ENCODE measurements at regions not wholly inside any gene's neighbourhood (a gene's known extent, or its start where the extent isn't known, plus 50 kb on each side); places are given as distances from the start of the nearest gene placed in this dataset.

- no peak for DNase-seq (ENCODE audit: low read depth in 1 of 2, low spot score in 2 of 2)
- no peak overlapping the region for H3K27ac ChIP-seq
- H3K27me3 ChIP-seq (replicated peaks) = no peaks in the 10 kb centered on the region
- no peaks in the 10 kb centered on the region for H3K36me3 ChIP-seq
- no peak overlapping the region for H3K4me3 ChIP-seq
- H3K9me3 ChIP-seq (replicated peaks) = no peaks in the 10 kb centered on the region
- H3K4me1 ChIP-seq (replicated peaks) = no peaks in the 10 kb centered on the region
Observed at GRCh38 chr6:4550227-4550597, 226.0 kb upstream of the CDYL start.

GRCh38 chr6:4549556-4550226, 226.5 kb upstream of the CDYL start:
- H3K4me3 ChIP-seq = no peak overlapping the region
- DNase-seq (ENCODE audit: low read depth in 1 of 2, low spot score in 2 of 2) = no peak
- H3K27me3 ChIP-seq (replicated peaks) = no peaks in the 10 kb centered on the region
- no peaks in the 10 kb centered on the region for H3K9me3 ChIP-seq (replicated peaks)
- H3K4me1 ChIP-seq (replicated peaks) = no peaks in the 10 kb centered on the region
- no peaks in the 10 kb centered on the region for H3K36me3 ChIP-seq
- no peak overlapping the region for H3K27ac ChIP-seq

- no peaks in the 10 kb centered on the region for H3K9me3 ChIP-seq (replicated peaks)
- H3K4me3 ChIP-seq = no peak overlapping the region
- no peaks in the 10 kb centered on the region for H3K36me3 ChIP-seq
- DNase-seq (ENCODE audit: low read depth in 1 of 2, low spot score in 2 of 2) = no peak
- no peaks in the 10 kb centered on the region for H3K27me3 ChIP-seq (replicated peaks)
- H3K4me1 ChIP-seq (replicated peaks) = no peaks in the 10 kb centered on the region
- H3K27ac ChIP-seq = no peak overlapping the region
Observed at GRCh38 chr6:4545893-4546292, 230.3 kb upstream of the CDYL start.

DNA sequence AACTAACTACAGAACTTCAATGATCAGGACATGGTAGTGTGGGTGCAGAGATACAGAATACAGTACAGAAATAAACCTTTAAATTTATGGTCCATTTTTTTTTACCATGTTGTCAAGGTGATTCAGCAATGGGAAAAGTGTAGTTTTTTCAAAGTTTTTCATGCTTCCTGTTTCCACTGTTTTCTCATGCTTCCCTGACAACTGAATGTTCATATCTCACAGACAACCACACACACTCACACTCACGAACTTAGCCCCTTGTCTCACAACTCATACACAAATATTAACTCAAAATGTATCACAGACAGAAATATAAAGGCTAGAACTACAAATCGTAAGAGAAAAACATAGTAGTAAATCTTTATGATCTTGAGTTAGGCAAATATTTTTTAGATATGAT, 232.6 kb upstream of the CDYL start:
- DNase-seq (ENCODE audit: low read depth in 1 of 2, low spot score in 2 of 2) = no peak
- Histone ChIP-seq H3K4me3 (no peak overlapping the region), H3K27ac (no peak overlapping the region), H3K36me3 (no peaks in the 10 kb centered on the region), H3K27me3 (replicated peaks) (no peaks in the 10 kb centered on the region), H3K4me1 (replicated peaks) (no peaks in the 10 kb centered on the region), H3K9me3 (replicated peaks) (no peaks in the 10 kb centered on the region)

DNA sequence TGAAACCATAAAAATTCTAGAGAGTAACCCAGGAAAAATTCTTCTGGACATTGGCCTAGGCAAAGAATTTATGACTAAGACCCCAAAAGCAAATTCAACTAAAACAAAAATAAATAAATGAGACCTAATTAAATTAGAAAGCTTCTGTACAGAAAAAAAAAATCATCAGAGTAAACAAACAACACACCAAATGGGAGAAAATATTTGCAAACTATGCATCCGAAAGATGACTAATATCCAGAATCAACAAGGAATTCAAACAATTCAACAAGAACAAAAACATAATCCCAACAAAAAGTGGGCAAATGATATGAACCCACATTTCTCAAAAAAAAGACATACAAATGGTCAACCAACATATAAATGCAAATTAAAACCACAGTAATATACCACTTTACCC, 242.6 kb upstream of the CDYL start:
- DNase-seq (ENCODE audit: low read depth in 1 of 2, low spot score in 2 of 2) = peak in 1 of 2 experiments; percentile 94
- Histone ChIP-seq H3K27me3 (replicated peaks) (no peaks in the 10 kb centered on the region), H3K36me3 (no peaks in the 10 kb centered on the region), H3K9me3 (replicated peaks) (peaks cover 6% of the 10 kb centered on the region; the same call in 1 of the 2 replicates), H3K4me1 (replicated peaks) (peaks cover 14% of the 10 kb centered on the region), H3K4me3 (no peak overlapping the region), H3K27ac (peak overlapping the region; percentile 61)

DNA sequence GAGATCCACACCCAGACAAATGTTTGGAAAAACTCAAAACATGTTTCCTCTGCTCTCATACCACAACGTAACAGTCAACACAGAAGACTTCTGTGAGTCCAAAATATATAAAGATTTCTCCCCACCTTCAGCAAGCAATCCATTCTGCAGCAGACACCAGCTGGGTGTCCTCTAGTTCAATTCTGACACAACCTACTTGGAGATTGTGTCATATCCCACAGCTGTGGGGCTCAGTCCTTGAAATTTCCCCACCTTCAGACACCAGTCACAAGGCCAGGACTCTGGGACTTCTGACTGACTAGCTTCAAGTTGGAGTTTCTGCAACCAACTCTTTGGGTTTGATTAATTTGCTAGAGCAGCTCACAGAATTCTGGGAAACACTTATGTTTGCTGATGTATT, 244.8 kb upstream of the CDYL start:
- Histone ChIP-seq H3K27me3 (replicated peaks) (no peaks in the 10 kb centered on the region), H3K36me3 (no peaks in the 10 kb centered on the region), H3K9me3 (replicated peaks) (peaks cover 6% of the 10 kb centered on the region; the same call in 1 of the 2 replicates), H3K4me1 (replicated peaks) (peaks cover 14% of the 10 kb centered on the region), H3K27ac (no peak overlapping the region), H3K4me3 (no peak overlapping the region)
- DNase-seq (ENCODE audit: low read depth in 1 of 2, low spot score in 2 of 2) = no peak

DNA sequence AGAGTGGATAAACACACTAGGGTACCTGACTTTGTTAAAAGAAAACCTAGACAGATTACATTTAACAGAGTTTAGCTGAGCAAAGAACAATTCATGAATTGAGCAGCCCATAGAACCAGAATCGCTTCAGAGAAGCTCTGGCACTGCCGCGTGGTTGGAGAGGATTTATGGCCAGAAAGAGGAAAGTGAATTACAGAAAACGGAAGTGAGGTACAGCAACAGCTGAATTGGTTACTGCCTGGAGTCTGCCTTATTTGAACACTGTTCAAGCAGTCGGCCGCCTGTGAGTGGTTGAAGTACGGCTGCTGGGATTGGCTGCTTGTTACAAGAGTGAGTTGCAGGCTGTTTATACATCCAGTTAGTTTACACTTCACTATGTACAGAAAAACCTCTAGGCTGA, 253.8 kb upstream of the CDYL start:
- no peaks in the 10 kb centered on the region for H3K36me3 ChIP-seq
- H3K4me3 ChIP-seq = no peak overlapping the region
- no peak overlapping the region for H3K27ac ChIP-seq
- H3K27me3 ChIP-seq (replicated peaks) = no peaks in the 10 kb centered on the region
- no peaks in the 10 kb centered on the region for H3K9me3 ChIP-seq (replicated peaks)
- DNase-seq (ENCODE audit: low read depth in 1 of 2, low spot score in 2 of 2) = no peak
- peaks cover 8% of the 10 kb centered on the region for H3K4me1 ChIP-seq (replicated peaks)

DNA sequence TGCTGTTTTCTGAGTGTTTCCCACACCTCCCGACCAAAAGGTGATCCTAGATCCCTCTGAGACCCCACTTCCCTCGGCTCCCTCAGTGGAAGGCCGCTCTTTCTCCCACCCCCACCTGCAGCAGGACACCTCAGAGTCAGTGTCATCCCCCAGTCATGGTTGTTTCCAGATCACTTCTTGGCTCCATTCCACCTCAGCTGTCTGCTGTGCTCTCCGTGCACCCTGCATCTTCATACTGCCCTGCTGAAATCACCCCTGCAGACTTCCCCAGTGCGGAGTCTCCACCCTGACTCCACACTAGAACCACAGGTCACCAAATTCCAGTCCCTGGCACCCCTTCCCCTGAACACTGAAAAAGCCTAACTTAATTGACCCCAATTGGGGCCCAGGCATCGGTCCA, 255.1 kb upstream of the CDYL start:
- no peak overlapping the region for H3K27ac ChIP-seq
- no peak for DNase-seq (ENCODE audit: low read depth in 1 of 2, low spot score in 2 of 2)

GRCh38 chr6:4518506-4518905, 257.7 kb upstream of the CDYL start:
- DNase-seq (ENCODE audit: low read depth in 1 of 2, low spot score in 2 of 2) = no peak
- Histone ChIP-seq H3K4me1 (replicated peaks) (peaks cover 8% of the 10 kb centered on the region), H3K4me3 (no peak overlapping the region), H3K27ac (no peak overlapping the region), H3K9me3 (replicated peaks) (no peaks in the 10 kb centered on the region), H3K36me3 (no peaks in the 10 kb centered on the region), H3K27me3 (replicated peaks) (no peaks in the 10 kb centered on the region)

More for the DNA sequence above, 255.1 kb upstream of the CDYL start:
- Histone ChIP-seq H3K4me3 (no peak overlapping the region), H3K36me3 (no peaks in the 10 kb centered on the region), H3K4me1 (replicated peaks) (peaks cover 8% of the 10 kb centered on the region), H3K9me3 (replicated peaks) (no peaks in the 10 kb centered on the region), H3K27me3 (replicated peaks) (no peaks in the 10 kb centered on the region)

- Histone ChIP-seq H3K9me3 (replicated peaks) (no peaks in the 10 kb centered on the region), H3K27ac (no peak overlapping the region), H3K4me3 (no peak overlapping the region), H3K36me3 (no peaks in the 10 kb centered on the region), H3K4me1 (replicated peaks) (no peaks in the 10 kb centered on the region), H3K27me3 (replicated peaks) (no peaks in the 10 kb centered on the region)
- no peak for DNase-seq (ENCODE audit: low read depth in 1 of 2, low spot score in 2 of 2)
Observed at GRCh38 chr6:4516206-4516605, 260.0 kb upstream of the CDYL start.

GRCh38 chr6:4513561-4513960, 262.6 kb upstream of the CDYL start:
- no peak overlapping the region for H3K4me3 ChIP-seq
- H3K27me3 ChIP-seq (replicated peaks) = no peaks in the 10 kb centered on the region
- H3K27ac ChIP-seq = no peak overlapping the region
- no peaks in the 10 kb centered on the region for H3K4me1 ChIP-seq (replicated peaks)
- no peak for DNase-seq (ENCODE audit: low read depth in 1 of 2, low spot score in 2 of 2)
- no peaks in the 10 kb centered on the region for H3K36me3 ChIP-seq
- no peaks in the 10 kb centered on the region for H3K9me3 ChIP-seq (replicated peaks)

DNA sequence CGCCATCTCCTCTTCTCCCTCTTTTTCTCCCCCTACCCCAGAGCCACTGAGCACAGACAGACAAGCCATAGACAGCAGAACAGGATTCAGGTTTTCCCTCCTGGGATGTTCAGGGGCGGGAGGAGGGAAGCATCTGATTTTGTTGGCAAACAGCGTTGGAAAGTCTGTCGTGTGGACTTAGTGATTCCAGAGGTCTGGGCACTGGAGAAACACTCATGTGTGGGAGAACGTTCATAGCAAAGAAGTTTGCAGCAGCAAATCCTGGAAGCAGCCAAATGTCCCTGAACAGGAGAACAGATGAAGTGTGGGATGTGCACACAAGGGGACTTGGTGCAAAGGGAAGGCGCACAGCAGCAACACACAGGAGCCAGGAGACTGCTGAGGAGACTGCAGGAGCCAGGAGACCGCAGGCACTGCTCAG, 264.1 kb upstream of the CDYL start:
- DNase-seq (ENCODE audit: low read depth in 1 of 2, low spot score in 2 of 2) = no peak
- H3K27me3 ChIP-seq (replicated peaks) = no peaks in the 10 kb centered on the region
- H3K36me3 ChIP-seq = no peaks in the 10 kb centered on the region
- 0 out of 2 replicates have a peak, but pooled peaks cover 3% of the 10 kb centered on the region for H3K9me3 ChIP-seq (replicated peaks)
- no peak overlapping the region for H3K27ac ChIP-seq
- H3K4me1 ChIP-seq (replicated peaks) = no peaks in the 10 kb centered on the region
- no peak overlapping the region for H3K4me3 ChIP-seq

- H3K9me3 ChIP-seq (replicated peaks) = 0 out of 2 replicates have a peak, but pooled peaks cover 3% of the 10 kb centered on the region
- DNase-seq (ENCODE audit: low read depth in 1 of 2, low spot score in 2 of 2) = no peak
- H3K36me3 ChIP-seq = no peaks in the 10 kb centered on the region
- H3K4me1 ChIP-seq (replicated peaks) = no peaks in the 10 kb centered on the region
- H3K4me3 ChIP-seq = no peak overlapping the region
- H3K27ac ChIP-seq = no peak overlapping the region
- H3K27me3 ChIP-seq (replicated peaks) = no peaks in the 10 kb centered on the region
Observed at GRCh38 chr6:4511641-4512020, 264.6 kb upstream of the CDYL start.

GRCh38 chr6:4510906-4511640, 265.1 kb upstream of the CDYL start:
- Histone ChIP-seq H3K4me3 (no peak overlapping the region), H3K36me3 (no peaks in the 10 kb centered on the region), H3K27ac (no peak overlapping the region), H3K27me3 (replicated peaks) (no peaks in the 10 kb centered on the region), H3K4me1 (replicated peaks) (no peaks in the 10 kb centered on the region), H3K9me3 (replicated peaks) (peaks cover 4% of the 10 kb centered on the region; the same call in 1 of the 2 replicates)
- no peak for DNase-seq (ENCODE audit: low read depth in 1 of 2, low spot score in 2 of 2)

Measured in SJSA1 (cell line).